ENCODE measurements at regions not wholly inside any gene's neighbourhood (a gene's known extent, or its start where the extent isn't known, plus 50 kb on each side); places are given as distances from the start of the nearest gene placed in this dataset.
A peak's percentile ranks its signal among the peaks of the same experiment; 100 is the strongest.
"Not testable (repeated sequence)": the region's sequence is repeated elsewhere in the genome, so short reads cannot be mapped to it uniquely, and the experiment has no call there.

DNA sequence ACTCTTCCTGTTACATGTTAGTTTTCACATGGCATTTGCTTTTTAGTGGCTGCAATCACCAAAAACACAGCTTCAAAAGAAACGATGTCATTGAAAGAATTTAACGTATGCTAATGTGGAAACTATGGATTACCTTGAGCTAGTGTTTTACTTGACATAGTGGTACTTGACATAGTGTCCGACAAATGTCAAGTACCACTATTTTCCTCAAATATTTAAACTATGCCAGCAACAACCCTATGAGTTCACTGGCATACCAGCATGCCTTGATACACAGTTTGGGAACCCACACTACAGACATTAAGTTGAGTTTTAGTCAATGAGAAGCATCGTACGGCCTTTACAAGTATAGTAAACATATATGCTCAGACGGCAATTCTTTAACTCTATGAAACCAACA, 560.3 kb downstream of the GALC start:
- no peak for DNase-seq (ENCODE audit: low read depth)

DNA sequence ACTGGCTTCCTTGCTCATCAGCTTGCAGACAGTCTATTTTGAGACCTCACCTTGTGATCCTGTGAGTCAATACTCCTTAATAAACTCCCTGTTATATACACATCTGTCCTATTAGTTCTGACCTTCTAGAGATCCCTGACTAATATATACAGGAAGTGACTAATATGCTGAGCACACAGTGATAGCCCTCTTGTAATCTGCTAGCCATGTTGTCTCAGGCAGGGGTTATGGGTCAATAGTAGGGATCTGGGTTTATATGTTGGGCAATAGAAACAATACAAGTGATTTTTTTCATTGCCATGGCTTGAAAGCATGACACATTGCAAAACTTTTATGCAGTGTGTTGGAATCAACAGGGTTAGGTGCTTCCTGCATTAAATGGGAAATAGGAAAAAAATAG, 562.2 kb downstream of the GALC start:
- no peak for DNase-seq (ENCODE audit: low read depth)

DNA sequence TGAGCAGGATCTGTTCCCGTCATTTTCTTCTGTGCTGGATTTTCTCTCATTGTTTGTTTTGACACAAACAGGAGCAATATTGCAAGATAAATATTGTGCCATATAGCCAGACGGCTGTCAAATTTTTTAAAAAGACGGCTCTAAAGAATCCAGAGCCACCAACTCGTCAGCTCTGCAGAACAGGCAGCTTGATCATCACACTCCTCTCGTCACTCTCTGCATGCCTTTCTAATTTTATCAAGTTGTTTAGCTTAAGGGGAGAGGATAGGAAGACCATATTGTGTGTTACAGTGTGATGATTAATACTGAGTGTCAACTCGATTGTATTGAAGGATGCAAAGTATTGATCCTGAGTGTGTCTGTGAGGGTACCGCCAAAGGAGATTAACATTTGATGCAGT, 562.8 kb downstream of the GALC start:
- DNase-seq (ENCODE audit: low read depth), result no peak

DNA sequence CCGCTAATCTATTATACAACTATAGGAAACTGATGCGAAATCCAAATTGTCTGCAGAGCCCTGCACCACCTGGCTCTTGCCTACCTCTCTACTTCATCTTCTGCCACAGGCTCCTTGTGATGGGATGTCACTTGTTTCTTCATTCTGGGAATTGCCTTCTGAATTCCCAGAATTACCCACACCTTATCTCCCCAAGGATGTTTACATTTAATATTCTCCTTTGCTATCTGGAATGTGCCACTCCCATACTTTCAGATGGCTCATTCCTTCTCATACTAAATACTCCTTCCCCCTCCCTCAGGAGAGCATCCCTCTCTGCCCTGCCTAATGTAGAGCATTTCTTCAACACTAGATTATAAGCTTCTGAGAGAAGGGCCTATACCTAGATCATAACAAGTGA, 573.1 kb downstream of the GALC start:
- DNase-seq (ENCODE audit: low read depth), result no peak

DNA sequence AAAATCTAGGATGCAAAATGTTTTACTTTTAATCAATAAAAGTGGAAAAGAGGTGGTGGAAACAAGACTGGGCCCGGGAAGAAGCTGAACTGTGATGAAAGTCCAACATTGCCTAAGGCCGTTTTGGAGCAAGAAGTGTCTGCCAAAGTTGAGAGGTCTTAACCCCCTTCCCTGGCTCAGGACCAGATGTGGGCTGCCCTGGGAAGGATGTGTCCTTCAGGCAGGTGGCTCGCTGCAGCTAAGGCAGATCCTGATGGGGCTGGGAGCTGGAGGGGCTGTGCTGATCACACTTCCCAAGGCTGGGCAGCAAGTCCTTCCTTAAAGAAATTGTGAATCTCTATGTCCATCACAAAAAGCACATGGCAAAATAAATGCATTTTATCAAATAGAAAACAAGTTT, 581.6 kb downstream of the GALC start:
- DNase-seq (ENCODE audit: low read depth), result no peak

DNA sequence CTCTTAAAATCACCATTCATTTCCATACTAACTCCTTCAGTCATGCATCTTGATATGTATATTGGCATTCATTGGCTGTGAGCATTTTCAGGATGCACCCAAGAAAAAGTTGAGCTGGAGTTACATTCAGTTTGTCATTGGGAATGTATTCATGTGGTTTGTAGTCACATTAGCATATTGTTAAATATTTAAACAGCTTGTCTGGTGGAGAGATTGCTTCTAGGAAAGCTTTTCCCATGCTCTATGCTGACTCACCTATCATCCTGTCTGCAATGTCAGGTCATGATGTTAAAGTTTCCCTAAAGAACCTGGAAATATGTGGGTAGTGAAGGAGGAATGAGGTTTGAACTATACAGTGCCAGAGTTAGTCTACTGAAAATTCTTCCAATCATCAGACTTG, 583.6 kb downstream of the GALC start:
- no peak for DNase-seq (ENCODE audit: low read depth)

DNA sequence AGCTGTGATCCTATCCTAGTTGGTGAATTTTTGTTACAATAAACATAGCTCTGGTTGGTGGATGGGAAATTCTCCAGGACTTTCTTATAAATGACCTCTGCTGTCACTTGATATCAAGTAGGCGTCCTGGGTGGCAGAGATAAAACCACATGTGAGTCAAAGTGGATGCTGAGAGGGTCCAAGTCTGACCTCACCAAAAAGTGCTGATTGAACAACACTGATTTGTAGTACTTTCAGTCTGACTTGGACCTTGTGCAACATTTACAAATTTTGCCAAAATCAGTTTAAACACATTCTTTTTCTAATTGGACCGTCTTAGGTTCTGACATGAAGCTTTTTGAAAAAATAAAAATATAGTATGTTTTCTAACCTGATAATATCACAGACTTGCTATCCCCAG, 585.6 kb downstream of the GALC start:
- no peak for DNase-seq (ENCODE audit: low read depth)

DNA sequence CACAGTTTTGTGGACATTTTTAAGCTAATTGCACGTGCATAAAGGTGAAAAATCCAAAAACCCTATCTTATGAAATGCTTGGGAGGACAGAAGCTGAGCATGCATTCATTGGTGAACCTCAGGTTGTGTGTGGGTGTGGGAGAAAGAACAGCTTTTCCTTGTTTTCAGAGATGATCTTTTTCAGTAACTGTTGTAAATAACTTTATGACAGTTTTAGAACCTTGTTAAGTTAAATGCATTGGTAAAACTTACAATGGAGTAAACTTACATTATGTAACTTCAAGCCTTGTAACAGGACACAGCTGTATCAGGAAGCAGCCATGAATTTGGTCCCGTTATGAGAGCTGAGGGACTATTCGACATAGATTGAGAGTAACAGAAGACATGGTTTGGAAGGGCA, 587.4 kb downstream of the GALC start:
- no peak for DNase-seq (ENCODE audit: low read depth)

DNA sequence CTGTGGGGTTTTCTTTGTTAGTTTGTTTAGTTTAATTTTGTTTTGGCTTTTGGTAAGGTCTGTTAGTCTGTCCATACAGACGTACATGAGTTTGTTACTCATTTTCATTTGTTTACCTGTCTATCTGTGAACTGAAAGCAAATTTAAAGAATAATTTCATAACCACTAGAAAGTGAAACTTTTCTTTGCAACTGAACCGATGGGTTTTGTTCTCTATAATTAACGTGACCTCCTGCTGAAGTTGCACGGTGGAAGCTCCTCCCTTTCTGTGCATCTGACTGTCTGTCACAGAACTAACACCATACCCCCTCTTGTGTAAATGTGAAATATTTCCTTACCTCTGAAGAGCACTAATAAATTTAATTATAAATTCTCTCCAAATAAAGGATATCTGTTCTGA, 595.5 kb downstream of the GALC start:
- no peak for DNase-seq (ENCODE audit: low read depth)

DNA sequence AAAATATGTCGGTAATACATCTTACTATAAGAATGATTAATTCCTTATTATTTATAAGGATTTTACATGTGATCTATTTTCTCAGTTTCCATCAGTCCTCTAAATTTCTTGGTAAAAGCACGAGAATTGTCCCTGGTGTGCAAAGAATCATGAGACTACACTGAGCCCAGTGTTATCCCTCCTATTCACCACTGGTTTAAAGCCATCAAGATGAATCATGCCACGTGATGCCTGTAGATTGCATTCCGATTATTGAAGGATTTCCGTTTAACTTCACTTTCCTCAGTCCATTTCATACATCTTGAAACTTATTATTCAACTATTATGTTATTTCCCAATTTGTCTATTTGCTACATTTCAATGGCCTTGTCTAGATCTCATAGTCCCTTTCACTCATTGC, 601.9 kb downstream of the GALC start:
- no peak for DNase-seq (ENCODE audit: low read depth)

DNA sequence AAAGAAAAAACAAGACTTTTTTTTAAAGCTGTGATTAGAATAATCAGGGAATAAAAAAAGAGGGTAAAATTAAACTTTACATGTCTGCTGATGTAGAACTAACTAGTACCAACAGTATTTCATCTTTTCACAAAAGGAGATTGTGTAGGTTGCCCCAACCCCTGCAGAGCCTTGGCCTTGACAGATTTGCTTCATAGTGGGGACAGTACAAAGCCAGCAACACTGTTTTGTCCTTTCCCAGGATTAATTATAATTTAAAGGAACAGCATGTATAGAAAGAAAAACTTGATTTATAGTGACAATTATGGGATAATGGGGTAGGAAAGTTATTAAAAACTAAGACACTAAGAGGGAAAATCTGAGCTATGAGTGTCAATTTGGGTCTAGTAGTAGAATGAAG, 604.0 kb downstream of the GALC start:
- no peak for DNase-seq (ENCODE audit: low read depth)

DNA sequence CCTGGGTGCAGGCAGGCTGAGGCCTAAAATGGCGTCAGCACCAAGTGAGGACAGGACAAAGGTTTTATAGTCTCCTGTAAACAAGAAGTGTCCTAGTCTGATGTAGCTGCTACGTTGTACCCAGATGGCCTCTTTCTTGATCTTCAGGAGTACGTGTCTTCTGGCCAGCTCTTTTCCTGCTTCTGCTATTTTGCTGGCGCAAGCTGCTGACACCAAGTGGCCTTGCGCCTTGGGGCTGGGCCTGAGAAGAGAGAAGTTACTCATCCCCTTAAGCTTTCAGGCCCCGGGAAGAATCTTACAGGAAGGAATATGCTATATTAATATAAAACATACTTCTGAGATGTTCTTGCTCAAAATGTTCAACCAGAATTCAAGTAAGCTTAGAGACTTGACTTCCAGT, 605.2 kb downstream of the GALC start:
- DNase-seq (ENCODE audit: low read depth), result no peak

DNA sequence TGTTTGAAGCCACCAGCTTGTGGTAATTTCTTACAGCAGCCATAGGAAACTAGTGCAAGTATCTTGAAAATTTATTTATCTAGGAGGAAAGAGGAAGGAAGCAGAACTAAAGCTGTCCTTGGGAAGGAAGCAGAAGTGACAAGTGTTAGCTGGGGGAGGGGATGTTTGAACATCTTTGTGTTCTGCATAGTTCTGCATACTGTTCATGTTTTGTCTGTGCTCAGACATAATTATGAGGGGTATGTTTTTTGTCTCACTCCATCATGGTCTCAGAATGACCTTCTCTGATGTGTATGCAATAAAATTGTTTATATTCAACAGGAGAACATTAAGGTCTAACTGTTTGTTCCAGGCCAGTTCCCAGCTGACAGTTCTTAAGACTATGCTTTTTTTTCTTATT, 606.5 kb downstream of the GALC start:
- DNase-seq (ENCODE audit: low read depth), result no peak

DNA sequence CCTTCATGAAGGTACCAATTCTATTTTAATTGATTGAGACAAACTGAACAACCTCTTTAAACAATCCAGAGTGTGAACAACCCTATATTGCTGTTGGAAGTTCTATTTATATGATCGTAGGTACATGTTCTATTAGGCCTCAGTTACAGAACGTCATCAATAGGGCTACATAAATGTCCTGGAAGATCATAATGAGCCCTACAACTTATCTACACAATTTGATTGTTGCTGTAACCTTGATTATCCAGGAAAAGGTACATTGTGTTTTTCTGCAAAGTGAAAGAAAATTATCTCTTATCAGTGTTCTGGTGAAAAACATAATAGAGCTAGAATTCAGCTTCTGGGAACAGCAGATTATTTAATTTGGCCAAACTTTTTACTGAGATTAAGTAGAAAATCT, 612.9 kb downstream of the GALC start:
- no peak for DNase-seq (ENCODE audit: low read depth)

DNA sequence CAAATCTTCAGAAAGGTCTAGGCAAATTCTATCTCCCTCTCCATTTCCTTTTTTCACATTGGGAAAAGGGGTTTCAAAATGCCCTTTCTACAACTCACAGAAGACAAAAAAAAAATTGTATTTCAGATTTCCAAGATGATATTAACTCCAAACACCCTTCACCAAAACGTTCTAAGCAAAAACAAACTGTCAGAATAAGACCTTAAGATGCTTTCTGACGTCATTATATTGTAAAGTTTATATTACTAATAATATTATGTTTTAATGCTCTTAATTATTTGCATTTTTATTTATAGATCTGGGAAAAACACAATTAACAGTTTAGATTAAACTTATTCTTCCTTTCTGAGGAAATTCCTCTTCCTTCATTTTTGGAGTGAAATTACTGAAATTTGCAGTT, 624.2 kb downstream of the GALC start:
- no peak for DNase-seq (ENCODE audit: low read depth)

DNA sequence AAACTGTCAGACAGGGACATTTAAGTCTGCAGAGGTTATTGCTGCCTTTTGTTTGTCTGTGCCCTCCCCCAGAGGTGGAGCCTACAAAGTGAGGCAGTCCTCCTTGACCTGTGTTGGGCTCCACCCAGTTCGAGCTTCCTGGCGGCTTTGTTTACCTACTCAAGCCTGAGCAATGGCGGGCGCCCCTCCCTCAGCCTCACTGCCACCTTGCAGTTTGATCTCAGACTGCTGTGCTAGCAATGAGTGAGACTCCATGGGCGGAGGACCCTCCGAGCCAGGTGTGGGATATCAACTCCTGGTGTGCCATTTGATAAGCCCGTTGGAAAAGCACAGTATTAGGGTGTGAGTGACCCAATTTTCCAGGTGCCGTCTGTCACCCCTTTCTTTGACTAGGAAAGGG, 632.7 kb downstream of the GALC start:
- DNase-seq (ENCODE audit: low read depth), result not testable (repeated sequence)

DNA sequence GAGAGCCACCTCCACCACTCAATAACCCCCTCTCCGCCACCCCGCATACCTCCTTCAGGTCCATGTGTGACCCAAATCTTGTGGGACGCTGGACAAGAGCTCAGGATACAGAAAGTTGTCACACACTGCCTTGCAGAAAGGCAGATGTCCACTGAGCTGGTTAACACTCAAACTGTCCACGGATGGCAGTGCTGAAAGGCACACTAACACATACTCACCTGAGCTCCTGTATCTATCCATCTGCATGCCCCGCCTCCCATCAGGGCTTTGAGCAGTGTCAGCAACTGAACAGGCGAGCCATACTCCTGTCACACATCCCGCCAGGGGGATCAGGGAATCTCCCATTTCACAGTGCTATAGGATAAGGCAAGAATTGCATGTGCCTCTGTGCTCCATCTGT, 642.0 kb downstream of the GALC start:
- no peak for DNase-seq (ENCODE audit: low read depth)

DNA sequence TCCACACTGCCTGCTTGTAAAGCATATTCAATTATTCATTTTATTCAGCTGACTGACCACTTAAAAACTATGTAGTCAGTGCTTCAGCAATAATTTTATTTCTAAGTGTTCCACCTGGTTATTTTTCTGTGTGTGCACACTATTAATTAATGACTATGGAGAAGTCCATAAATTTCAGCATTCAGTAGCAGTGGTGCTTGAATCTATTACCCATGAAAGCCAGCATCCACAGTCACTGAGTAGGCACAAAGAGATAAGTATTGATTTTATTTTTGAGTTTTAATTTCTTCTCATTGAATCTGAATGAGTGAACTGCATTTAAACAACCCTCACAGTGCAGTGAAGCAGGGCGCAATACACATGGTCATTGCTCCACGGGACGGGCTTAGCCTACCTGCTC, 643.1 kb downstream of the GALC start:
- no peak for DNase-seq (ENCODE audit: low read depth)

DNA sequence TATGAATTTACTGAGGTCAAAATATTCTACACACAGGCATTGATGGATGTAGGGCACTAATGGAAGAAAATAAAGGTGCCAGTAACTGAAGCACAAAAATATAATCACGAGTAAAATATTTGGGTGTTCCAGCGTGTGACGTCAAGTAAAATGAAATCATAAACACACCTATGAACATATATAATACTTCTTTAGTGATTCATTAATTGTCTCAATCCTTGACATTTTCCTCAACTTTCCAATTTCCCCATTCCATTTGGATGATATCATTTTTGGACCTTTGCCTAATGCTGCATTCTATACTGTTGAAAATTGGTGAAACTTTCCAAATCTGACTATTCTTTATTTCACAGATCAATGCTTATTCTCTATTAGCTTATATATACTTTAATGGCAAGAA, 649.3 kb downstream of the GALC start:
- no peak for DNase-seq (ENCODE audit: low read depth)

DNA sequence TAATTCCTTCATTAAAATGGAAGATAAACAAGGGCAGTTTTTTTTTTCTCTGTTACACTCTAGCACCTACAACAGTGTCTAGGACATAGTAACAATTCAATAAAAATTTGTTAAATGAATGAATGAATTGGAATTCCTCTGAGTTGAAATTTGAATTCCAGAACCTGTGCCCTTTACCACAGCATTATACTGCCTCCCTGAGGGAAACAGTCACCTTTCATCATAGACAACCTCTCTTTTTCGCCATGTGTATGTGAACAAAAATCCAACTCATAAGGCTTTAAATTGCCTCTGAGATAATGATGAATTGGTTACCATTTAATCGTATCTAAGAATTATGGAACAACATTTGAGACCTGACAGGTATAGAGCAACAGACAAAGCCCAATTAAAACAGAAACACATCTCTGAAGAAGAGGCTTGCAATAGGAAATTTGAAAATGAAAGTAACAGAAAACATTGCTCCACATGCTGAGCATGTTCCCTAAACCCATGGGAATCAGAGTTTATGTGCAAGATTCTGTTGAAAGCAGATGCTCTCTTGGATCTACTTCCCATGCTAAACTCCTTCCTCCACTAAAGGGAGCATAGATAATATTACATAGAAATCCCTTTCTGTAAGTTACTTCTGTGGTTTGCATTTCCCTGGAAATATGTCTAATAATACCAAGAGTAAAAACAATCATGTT, 657.8 kb downstream of the GALC start:
- peak; percentile 60 for DNase-seq (ENCODE audit: low read depth)

DNA sequence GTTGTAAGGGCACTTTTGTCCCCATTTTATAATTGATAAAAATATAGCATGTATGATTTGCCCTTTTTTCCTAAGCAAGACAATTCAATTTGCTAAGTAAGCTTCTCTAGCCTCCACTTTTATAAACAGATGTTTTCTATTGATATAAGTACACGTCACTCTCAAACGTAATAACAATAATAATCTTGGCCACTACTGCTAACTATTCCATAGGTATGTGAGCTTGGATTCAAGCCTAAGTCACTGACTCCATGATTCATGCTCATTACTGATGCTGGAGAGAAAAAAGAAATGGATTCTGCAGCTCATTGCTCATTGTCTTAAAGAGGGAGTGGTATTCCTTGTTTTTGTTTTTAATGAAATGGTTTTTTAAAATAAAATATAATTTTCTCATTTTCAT, 661.0 kb downstream of the GALC start:
- peak; percentile 48 for DNase-seq (ENCODE audit: low read depth)

DNA sequence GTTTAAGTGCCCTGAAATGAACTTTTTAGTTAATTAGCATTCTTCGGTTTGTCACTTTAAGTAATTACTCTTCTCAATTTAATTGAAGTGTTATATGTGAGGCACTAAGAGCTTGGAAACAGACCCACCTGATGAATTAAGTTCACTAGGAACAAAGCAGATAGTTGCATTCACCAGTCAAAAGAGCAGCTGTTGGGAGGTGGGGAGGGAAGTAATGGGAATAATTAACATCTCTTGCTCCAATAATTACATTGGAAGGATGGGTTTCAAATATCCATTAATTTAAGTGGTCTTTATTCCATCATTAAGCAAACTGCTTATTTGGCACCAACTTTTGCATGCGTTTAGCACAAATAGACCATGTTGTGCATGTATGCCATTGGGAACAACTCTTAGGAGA, 667.2 kb downstream of the GALC start:
- no peak for DNase-seq (ENCODE audit: low read depth)

DNA sequence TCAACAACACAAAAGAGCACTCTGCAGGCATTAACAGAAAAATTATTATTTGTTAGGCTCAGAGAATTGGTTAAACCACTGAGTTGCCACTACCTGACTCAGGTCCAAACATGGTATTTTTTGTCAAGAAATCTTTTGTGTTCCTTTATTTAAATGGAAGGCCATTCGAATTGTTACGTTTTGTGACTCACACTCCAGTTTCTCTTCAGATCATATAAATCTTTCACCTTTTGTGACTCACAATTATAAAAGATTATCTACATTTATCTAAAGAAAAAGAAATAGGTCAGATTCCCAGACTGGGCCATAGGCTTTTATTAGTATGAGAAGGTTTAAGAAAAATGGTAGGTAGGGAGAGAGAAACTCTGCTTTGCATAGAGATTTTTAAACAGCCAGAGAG, 669.8 kb downstream of the GALC start:
- no peak for DNase-seq (ENCODE audit: low read depth)

DNA sequence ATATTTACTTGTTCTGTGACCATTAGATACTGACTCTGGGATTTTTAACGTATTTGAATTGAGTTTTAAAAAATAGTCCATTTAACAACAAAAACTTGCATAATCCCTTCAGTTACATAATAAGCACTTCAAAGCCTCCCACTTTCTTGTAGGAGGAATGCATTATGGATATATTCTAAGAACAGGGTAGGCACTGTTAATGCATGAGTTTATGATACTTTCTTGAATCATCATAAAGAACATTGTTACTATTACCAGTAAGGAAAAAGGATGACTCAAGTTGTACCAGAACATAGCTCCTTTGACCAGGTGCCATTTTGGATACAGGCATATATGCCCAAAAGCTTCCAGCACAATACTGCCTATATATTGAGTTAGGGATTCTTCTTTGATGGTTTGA, 671.4 kb downstream of the GALC start:
- DNase-seq (ENCODE audit: low read depth), result no peak

DNA sequence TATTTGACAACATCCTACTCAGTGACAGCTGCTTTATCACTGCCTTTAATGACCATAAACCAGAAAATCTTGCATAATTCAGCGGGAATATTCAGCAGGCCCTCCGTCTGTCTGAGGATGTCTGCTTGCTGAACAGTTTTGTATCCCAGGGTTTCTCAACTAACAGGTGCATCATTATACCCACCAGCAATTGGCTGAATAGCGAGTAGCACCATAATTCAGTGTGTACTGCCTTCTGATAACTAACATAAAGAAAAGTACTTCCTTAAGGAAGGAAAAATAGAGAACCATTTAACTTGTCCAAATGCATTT, 680.1 kb downstream of the GALC start:
- DNase-seq (ENCODE audit: low read depth), result no peak
